Ishikawa (cell line): ENCODE measurements at regions not wholly inside any gene's neighbourhood (a gene's known extent, or its start where the extent isn't known, plus 50 kb on each side); places are given as distances from the start of the nearest gene placed in this dataset.

Experiments
- EP300 ChIP-seq: IDR thresholded peaks from 2 replicates; pipeline ENCODE4 v1.6.1; 2012; ENCODE audit warnings: borderline replicate concordance
- FOXM1 ChIP-seq: IDR thresholded peaks from 2 replicates; pipeline ENCODE4 v1.6.1; 2012; ENCODE audit warnings: low read depth, borderline replicate concordance
- RAD21 ChIP-seq: IDR thresholded peaks from 2 replicates; pipeline ENCODE4 v1.6.1; 2012; ENCODE audit warnings: low read depth
- TAF1 ChIP-seq: IDR thresholded peaks from 2 replicates; pipeline ENCODE4 v1.6.1; 2012; ENCODE audit warnings: low read depth, mild to moderate bottlenecking
- TEAD4 ChIP-seq: IDR thresholded peaks from 2 replicates; pipeline ENCODE4 v1.6.1; 2012
- TF ChIP-seq, protein P1 (sequence below): IDR thresholded peaks from 2 replicates; pipeline ENCODE4 v1.6.1; 2012
- TF ChIP-seq, protein P2 (sequence below): IDR thresholded peaks from 2 replicates; pipeline ENCODE4 v1.6.1; 2012; ENCODE audit warnings: low read depth, mild to moderate bottlenecking

DNA sequence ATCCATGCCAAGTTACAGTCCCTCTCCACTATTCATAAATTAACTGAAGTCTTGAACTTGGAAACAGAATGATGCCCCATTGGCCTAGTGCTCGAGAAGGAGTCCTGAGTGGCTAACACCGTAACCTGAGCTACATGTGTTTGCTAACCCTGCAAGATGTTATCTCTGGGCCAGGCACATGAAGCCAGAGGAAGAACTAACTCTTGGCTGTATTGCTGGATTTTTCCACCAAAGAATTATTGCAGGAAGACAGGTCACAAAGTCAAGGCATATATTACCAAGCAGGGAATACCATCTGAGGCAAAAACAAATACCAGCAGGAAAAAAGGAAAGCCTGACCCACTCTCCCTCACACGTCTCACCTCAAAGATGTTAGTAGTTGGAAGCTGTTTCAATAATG, 148.9 kb upstream of the PHACTR1 start:
- no peak for TF ChIP-seq RAD21
- TF ChIP-seq, protein P1, sequence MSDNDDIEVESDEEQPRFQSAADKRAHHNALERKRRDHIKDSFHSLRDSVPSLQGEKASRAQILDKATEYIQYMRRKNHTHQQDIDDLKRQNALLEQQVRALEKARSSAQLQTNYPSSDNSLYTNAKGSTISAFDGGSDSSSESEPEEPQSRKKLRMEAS, result no peak
- TF ChIP-seq, protein P2, sequence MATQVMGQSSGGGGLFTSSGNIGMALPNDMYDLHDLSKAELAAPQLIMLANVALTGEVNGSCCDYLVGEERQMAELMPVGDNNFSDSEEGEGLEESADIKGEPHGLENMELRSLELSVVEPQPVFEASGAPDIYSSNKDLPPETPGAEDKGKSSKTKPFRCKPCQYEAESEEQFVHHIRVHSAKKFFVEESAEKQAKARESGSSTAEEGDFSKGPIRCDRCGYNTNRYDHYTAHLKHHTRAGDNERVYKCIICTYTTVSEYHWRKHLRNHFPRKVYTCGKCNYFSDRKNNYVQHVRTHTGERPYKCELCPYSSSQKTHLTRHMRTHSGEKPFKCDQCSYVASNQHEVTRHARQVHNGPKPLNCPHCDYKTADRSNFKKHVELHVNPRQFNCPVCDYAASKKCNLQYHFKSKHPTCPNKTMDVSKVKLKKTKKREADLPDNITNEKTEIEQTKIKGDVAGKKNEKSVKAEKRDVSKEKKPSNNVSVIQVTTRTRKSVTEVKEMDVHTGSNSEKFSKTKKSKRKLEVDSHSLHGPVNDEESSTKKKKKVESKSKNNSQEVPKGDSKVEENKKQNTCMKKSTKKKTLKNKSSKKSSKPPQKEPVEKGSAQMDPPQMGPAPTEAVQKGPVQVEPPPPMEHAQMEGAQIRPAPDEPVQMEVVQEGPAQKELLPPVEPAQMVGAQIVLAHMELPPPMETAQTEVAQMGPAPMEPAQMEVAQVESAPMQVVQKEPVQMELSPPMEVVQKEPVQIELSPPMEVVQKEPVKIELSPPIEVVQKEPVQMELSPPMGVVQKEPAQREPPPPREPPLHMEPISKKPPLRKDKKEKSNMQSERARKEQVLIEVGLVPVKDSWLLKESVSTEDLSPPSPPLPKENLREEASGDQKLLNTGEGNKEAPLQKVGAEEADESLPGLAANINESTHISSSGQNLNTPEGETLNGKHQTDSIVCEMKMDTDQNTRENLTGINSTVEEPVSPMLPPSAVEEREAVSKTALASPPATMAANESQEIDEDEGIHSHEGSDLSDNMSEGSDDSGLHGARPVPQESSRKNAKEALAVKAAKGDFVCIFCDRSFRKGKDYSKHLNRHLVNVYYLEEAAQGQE, result no peak
- no peak for TF ChIP-seq TEAD4
- TF ChIP-seq FOXM1, result no peak
- no peak for TF ChIP-seq EP300
- no peak for TF ChIP-seq TAF1
